Jurkat, Clone E6-1 (cell line): ENCODE measurements at regions not wholly inside any gene's neighbourhood (a gene's known extent, or its start where the extent isn't known, plus 50 kb on each side); places are given as distances from the start of the nearest gene placed in this dataset.
"Not testable (repeated sequence)": the region's sequence is repeated elsewhere in the genome, so short reads cannot be mapped to it uniquely, and the experiment has no call there.

Experiments used
- DNase-seq: peaks from one replicate; pipeline ENCODE4 v3.0.0-alpha.2; 2011; ENCODE audit warnings: low read depth, low spot score
- H3K4me3 ChIP-seq: 2 replicates; pipeline ENCODE4 v1.5.1; 2011; ENCODE audit warnings: mild to moderate bottlenecking, low read length, control low read depth, moderate library complexity

DNA sequence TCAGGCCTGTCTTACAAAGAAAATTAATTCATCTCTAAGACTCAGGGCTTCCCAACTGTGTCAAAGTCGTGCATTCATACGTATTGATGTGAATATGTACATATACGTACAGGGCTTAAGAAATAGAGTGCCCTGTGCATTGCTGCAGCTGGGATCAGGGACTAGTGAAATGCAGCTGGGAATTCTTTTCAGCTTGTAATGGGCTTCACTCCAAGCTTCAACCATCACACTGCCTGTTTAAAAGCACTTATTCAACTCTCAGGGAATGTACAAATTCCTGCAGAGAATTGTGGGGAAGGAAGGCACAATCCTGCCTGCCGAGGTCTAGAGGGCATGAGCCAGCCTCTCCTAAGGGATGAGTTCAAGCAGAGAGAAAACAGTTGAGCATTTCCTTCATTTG, 59.6 kb upstream of the MAN2A1 start:
- DNase-seq, result no peak
- H3K4me3 ChIP-seq, result no peak overlapping the region

DNA sequence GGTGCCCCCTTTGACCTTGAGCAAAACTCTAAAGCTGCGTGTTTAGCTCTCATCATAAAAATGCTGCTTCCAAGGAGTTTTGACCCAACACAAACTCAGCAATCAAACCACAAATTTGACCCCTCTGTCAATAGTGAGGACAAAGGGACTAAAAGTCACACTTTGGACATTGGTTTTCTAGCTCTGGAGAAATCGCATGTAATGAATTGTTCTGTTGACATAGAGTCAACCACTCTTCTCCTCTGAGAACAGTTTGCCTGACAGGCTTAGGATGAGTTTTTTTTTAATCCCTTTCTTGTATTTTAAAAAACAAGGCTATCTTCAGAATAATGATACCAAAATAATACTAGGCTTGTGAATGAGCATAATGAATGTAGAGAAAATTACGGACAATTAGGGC, 61.1 kb upstream of the MAN2A1 start:
- DNase-seq, result no peak
- H3K4me3 ChIP-seq, result no peak overlapping the region

DNA sequence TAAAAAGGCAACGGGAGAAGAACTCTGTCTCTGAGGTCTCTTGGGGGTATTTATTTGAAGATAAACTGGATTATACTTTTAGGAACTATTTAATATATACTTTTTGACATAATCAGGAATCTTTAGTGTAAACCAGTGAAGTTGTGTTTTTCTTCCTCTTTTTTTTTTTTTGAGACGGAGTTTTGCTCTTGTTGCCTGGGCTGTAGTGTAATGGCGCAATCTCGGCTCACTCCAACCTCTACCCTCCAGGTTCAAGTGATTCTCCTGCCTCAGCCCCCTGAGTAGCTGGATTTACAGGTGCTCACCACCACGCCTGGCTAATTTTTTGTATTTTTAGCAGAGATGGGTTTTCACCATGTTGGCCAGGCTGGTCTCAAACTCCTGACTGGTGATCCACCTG, 68.5 kb upstream of the MAN2A1 start:
- not testable (repeated sequence) for H3K4me3 ChIP-seq, DNase-seq

DNA sequence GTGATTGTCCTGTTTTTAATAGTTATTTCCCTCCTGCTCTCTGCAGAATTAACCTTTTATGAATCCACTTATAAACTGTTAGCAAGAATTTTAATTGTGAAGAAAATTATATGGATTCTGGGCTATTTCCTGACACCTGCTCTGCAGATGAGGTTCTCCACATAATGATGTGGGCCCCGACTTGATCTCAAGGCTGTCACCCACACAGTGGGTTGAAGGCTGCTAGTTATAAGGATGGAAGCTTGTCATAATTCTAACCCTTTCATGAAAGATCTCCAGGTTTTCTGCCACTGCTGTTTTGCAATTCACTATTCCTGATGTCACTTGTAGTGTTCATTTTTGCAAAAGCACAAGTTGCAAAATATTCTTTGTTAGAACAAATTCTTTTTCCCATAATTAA, 69.1 kb upstream of the MAN2A1 start:
- no peak for DNase-seq

DNA sequence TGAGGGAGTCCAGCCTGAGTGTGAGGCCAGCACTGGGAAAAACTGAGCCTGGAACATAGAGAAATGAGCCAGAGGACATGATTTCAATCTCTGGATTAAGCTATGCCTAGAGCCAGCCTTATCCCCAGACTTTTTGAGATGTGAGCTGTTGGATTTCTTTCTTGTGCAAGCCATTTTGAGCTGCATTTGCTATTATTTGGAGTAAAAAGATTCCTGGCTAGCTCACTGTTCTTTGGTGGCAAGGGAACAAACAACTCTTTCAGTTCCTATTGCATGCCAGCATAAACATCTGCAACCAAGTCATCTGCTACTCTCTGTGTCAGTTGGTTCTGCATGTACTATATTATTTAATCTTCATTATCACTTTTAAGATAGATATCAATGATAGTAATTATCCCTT, 70.1 kb upstream of the MAN2A1 start:
- no peak overlapping the region for H3K4me3 ChIP-seq
- no peak for DNase-seq

More for the DNA sequence above, 69.1 kb upstream of the MAN2A1 start:
- H3K4me3 ChIP-seq, result no peak overlapping the region

DNA sequence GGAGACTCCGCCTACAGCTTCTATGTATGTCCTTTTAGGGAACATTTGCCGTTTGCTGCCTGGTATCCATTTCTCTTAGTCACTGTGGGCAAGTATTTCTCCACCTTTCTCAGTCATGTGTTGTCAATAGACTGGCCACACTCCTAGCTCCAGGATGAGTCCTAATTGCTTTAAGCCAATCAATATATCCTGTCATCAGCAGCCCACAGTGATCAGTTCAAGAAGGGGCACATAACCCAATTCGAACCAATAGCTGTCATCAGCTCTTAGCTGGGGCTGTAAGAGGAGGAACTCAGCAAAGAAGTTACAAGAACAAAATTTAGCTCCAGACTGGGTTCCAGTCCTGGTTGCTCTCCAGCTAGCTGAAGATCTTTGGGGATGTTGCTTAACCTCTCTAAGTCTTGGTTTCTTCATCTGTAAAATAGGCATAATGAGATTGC, 70.7 kb upstream of the MAN2A1 start:
- no peak overlapping the region for H3K4me3 ChIP-seq
- no peak for DNase-seq

DNA sequence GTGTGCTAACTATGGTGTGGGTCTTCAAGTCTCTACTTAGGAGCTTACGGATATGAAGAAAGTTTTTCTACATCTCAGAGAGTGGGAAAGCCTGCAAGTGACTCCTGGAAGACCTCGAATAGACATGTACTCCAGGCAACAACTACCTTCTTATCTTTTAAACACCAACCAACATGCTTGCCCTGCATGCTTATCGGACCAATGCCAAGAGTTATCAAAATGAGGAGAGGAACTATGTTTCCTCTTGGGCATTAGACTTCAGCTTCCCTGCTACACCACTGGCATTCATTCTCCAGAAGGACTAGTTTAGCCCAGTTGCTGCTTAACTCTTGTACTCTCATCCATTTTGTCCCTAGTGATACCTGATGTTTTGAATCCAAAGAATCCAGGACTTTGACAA, 74.7 kb upstream of the MAN2A1 start:
- no peak overlapping the region for H3K4me3 ChIP-seq
- DNase-seq, result no peak

DNA sequence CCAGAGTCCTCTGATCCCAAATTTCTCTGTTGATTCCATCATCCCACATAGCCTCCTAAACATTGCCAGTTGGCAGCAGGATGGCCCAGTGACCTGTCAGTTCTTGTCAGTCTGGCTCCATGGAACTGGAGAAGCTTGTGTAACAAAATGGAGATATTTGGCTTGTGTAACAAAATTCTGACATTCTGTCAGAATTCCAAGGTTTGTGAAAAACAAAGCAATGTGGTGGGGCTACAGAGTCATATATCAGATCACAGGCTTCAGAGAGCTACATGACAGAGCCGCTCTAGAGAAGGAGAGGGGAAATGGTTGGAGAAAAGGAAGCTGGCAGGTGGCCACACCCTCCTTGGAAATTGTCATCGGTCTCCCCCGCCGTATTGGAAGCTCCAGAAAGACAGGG, 75.4 kb upstream of the MAN2A1 start:
- no peak overlapping the region for H3K4me3 ChIP-seq
- DNase-seq, result no peak

DNA sequence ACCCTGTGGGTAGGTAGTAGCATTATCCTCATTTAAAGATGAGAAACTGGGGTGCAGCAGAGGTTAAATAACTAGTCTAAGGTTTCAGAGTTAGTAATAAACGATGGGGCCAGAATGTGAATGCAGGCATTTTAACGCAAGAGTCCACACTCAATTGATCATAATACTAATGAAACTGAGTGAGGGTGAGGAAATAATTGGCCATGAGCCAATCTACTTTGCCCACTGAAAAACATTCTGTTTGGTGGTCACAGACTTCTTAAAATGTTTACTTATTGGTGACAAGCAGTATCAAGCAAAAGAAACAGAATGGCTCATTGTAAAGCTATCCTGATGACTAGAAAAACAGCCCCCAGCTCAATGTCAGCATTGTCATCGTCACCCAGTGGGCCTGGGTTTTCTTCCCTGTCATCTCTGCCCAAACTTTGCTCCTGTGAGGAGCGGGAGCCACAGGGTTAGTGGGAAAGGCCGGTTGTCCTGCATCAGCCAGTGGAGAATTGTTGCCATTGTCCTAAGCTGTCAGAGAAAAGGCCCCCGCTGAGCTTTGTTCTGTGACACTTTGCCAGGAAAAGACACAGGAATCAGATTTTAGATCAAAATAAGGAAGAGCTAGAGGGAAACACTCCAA, 77.3 kb upstream of the MAN2A1 start:
- no peak overlapping the region for H3K4me3 ChIP-seq
- no peak for DNase-seq

DNA sequence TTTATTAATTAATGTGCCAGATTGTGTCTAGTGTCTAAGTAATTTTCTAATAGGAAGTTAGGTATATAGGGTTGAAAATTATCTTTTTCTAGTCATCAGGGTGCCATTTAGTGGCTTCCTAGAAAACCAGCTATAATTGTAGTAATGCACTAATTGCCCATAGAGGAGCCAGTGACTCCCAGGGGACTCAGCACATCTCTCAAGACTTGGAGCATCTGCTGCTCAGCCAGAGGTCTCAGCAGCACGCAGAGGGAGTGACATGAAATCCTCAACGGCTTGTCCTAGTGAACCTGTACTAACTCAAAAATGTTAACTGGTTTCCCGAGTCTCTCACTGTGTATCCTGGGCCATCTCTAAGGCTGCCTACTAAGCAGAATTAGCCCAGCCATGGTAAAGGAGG, 78.2 kb upstream of the MAN2A1 start:
- H3K4me3 ChIP-seq, result no peak overlapping the region
- DNase-seq, result no peak

DNA sequence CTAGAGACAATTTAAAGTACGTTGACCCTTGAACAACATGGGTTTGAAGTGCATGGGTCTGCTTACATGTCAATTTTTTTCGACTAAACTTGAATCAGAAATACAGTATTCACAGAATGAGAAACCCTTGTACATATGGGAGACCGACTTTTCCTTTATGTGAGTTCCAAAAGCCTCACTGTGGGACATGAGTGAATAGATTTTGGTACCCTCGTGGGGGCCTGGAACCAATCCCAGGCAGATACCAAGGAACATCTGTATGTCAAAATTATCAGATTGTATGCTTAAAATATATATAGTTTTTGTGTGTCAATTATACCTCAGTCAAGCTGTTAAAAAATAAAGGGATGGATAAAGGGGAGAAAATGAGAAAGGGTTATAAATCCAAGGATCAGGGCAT, 78.7 kb upstream of the MAN2A1 start:
- no peak for DNase-seq

DNA sequence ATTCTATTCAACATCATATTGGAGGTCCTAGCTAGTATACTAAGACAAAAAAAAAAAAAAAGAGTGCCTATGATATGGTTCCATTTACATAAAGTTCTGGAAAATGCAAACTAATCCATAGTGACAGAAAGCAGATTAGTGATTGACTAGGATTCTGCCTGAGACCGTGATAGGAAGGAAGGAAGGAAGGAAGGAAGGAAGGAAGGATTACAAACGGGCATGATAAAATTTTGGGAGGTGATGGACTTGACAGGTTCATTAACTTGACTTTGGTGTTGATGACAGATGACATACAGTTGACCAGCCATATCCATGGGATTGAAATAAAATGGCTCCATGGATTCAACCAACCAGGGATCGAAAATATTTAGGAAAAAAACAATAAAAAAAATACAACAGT, 79.1 kb upstream of the MAN2A1 start:
- no peak overlapping the region for H3K4me3 ChIP-seq
- DNase-seq, result no peak

More for the DNA sequence above, 78.7 kb upstream of the MAN2A1 start:
- H3K4me3 ChIP-seq, result no peak overlapping the region

DNA sequence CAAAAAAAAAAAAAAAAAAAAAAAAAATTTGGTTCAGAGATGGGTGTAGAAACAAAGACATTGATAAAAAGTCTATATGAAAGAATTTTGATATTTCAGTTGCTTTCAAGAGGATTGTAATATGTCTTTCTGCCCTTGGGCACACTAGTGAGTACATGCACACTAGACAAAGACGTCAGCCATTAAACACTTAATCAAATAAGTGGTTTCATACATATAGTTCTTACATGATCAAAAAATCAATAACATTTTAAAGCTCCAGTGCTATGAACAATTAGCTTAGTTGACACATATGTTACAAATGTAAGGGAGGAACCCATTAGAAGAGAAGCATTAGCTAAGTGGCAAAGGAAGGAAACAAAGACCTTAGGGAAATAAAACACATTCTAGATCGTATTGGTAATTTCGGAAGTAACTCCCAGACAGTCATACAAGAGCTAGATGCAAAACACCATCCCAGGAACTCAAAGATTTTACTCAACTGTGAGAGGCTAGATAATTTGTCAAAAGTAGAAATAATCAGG, 84.5 kb upstream of the MAN2A1 start:
- no peak for DNase-seq
- no peak overlapping the region for H3K4me3 ChIP-seq

DNA sequence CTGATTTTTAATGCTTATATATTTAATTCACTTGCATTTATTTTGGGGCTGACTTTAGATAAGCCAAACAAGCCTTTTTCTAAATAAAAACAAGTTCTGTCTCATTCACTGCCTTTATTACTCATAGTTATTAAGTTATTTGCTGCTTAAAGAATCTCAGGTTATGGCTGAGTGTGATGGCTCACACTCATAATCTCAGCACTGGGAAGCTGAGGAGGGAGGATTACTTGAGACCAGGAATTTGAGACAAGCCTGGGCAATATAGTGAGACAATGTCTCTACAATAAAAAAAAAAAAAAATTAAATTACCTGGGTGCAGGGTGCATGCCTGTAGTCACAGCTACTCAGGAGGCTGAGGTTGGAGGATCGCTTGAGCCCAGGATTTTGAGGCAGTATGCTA, 85.0 kb upstream of the MAN2A1 start:
- DNase-seq, result no peak
- no peak overlapping the region for H3K4me3 ChIP-seq

DNA sequence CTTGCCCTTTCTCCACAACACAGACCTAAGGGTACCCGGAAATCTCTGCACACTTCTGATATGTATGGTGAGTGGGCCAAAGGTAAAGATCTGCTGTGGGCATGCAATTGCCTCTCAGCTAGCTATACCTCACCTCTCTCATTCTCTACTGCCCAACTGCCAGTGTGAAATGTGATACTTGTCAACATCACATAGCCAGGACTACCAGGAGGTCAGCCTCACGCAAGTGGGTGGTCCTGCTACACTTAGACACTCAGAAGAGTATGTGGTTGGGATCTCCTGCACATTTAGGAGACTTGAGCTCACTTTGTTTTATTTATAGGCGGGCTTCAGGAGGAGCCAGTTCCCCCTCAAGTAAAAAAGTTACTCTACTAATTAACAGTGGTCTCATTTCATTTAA, 88.0 kb upstream of the MAN2A1 start:
- H3K4me3 ChIP-seq, result no peak overlapping the region
- DNase-seq, result no peak

DNA sequence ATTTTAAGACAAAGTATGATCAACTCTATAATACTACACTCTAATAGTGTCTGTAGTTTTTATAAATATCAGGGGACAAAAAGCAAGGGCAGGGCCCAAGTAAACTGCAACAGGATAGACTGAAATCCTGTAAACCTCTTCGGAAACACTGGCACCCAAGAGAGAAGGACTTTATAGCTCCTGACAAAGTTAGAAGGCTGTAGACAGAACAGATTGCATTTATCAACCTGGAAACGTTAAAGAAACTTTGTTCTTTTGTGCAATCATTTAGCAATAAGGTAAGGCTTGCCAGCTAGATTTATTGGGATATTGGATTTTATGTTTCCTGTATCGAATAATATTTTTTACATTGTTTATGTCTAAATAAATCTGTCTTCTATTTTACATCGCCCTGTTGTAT, 91.8 kb upstream of the MAN2A1 start:
- H3K4me3 ChIP-seq, result no peak overlapping the region
- DNase-seq, result no peak

DNA sequence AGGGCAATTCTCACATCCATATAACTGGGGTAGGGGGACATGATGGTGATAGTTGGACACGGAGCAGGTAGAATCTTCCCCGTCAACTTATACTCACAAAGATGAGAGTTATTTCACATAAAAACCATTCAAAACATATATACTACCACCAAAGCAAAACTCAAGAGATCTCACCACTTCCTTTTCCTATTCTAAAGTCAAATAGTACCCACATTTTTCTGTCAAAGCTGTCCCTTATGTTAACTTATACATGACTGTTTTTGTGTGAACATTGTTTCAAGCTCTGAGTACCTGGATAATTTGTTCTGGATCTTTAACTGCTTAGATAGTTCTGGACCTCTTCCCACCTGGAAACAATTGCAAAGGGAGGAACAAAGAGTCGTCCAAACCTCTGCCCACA, 95.5 kb upstream of the MAN2A1 start:
- peak; percentile 58 for DNase-seq
- H3K4me3 ChIP-seq, result no peak overlapping the region

DNA sequence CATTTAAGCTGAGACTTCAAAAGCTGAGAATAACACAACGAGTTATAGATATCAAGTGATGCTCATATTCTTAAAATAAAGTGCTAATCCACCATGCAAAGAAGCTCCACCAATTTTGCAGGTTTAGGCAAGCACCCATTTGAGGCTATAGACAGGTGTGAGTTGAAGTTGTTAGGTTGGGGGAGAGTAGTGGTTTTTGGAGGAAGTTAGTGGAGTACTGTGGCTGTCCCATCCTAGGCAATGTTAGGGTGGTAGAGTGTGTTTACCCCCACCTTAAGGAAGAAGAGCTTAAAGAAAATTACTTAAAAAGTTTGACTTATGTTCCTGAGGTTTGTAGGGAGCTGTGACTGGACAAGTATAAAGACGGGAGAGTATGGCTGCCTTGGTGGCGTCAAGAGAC, 98.9 kb upstream of the MAN2A1 start:
- no peak overlapping the region for H3K4me3 ChIP-seq
- peak; percentile 77 for DNase-seq

DNA sequence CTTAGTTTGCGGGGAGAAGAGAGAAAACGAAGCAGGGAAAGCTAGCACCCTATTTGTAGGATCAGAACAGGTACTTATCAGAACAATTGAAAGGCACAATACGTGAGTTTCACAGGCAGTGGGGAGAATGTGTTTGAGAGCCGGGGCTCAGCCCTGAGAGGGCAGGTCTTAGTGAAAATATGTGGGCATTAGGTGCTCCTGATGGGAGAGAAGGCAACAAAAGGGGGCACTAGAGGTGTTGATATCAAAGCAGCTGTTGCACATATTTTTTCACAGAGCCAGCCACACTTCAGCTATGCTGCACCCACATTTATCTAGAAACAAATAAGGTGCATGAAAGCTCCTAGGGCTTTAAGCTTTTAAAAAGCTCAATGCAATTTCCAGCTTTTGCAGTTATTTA, 99.7 kb upstream of the MAN2A1 start:
- no peak for DNase-seq
- H3K4me3 ChIP-seq, result no peak overlapping the region

DNA sequence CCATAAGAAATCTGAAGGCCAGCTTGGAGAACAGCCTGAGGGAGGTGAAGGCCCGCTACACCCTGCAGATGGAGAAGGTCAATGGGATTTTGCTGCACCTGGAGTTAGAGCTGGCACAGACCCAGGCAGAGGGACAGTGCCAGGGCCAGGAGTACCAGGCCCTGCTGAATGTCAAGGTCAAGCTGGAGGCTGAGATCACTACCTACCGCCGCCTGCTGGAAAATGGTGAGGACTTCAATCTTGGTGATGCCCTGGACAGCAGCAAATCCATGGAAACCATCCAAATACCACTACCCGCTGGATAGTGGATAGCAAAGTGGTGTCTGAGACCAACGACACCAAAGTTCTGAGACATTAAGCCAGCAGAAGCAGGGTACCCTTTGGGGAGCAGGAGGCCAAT, 100.5 kb upstream of the MAN2A1 start:
- no peak for DNase-seq

DNA sequence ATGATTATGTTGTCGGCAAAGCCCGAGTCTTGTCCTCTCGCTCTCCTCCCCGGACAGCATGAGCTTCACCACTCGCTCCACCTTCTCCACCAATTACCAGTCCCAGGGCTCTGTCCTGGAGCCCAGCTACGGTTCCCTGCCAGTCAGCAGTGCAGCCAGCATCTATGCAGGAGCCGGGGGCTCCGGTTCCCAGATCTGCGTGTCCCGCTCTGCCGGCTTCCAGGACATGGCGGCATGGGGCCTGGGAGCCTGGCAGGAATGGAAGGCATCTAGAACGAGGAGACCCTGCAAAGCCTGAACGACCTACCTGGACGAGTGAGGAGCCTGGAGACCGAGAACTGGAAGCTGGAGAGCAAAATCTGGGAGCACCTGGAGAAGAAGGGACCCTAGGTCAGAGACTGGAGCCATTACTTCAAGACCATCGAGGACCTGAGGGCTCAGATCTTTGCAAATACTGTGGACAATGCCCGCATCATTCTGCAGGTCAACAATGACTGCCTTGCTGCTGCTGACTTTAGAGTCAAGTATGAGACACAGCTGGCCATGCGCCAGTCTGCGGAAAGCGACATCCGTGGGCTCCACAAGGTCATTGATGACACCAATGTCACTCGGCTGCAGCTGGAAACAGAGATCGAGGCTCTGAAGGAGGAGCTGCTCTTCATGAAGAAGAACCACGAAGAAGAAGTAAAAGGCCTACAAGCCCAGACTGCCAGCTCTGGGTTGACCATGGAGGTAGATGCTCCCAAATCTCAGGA, 101.3 kb upstream of the MAN2A1 start:
- H3K4me3 ChIP-seq, result no peak overlapping the region

More for the DNA sequence above, 100.5 kb upstream of the MAN2A1 start:
- no peak overlapping the region for H3K4me3 ChIP-seq

More for the DNA sequence above, 101.3 kb upstream of the MAN2A1 start:
- no peak for DNase-seq
